HepG2 (cell line): ENCODE measurements at regions not wholly inside any gene's neighbourhood (a gene's known extent, or its start where the extent isn't known, plus 50 kb on each side); places are given as distances from the start of the nearest gene placed in this dataset.
A peak's percentile ranks its signal among the peaks of the same experiment; 100 is the strongest.

Experiments used
- AHR ChIP-seq: IDR thresholded peaks from 2 replicates; pipeline ENCODE4 v1.6.1; 2018; ENCODE audit warnings: missing genetic modification reagents, missing compliant biosample characterization
- ATF5 ChIP-seq: sonication (generic); formaldehyde crosslinking; IDR thresholded peaks from 2 replicates; pipeline ENCODE4 v1.4.0; 2020; ENCODE audit warnings: mild to moderate bottlenecking, low read depth, missing genetic modification reagents
- CHCHD3 ChIP-seq: sonication (generic); formaldehyde crosslinking; IDR thresholded peaks from 2 replicates; pipeline ENCODE4 v1.8.0; 2022; ENCODE audit warnings: mild to moderate bottlenecking, missing genetic modification reagents, moderate library complexity
- FLYWCH1 ChIP-seq: sonication (generic); formaldehyde crosslinking; IDR thresholded peaks from 2 replicates; pipeline ENCODE4 v1.8.1; 2023; ENCODE audit warnings: mild to moderate bottlenecking, missing genetic modification reagents
- GZF1 ChIP-seq: sonication (generic); formaldehyde crosslinking; IDR thresholded peaks from 2 replicates; pipeline ENCODE4 v1.5.1; 2020; ENCODE audit warnings: mild to moderate bottlenecking, missing genetic modification reagents
- HNF4A ChIP-seq: sonication (generic); formaldehyde crosslinking; IDR thresholded peaks from 2 replicates; pipeline ENCODE4 v1.4.0; 2020; ENCODE audit warnings: missing genetic modification reagents
- ISX ChIP-seq: sonication (generic); formaldehyde crosslinking; conservative IDR thresholded peaks from 2 replicates; pipeline ENCODE4 v1.5.0; 2020; ENCODE audit warnings: missing genetic modification reagents
- KDM3A ChIP-seq: IDR thresholded peaks from 2 replicates; pipeline ENCODE4 v1.6.1; 2018; ENCODE audit warnings: low read depth, missing compliant biosample characterization
- LCORL ChIP-seq, 2 experiments: fragments of 450-650 bp in 1 of 2; sonication (generic) in 1 of 2; formaldehyde crosslinking in 1 of 2; IDR thresholded peaks; 2 replicates each; pipeline versions ENCODE4 v1.5.0 to v1.6.1; 2017 to 2020; ENCODE audit warnings: antibody characterized with exemption in 1 of 2, missing genetic modification reagents in 1 of 2
- NFAT5 ChIP-seq: sonication (generic); formaldehyde crosslinking; IDR thresholded peaks from 2 replicates; pipeline ENCODE4 v1.4.0; 2020; ENCODE audit warnings: missing genetic modification reagents
- NR2F6 ChIP-seq, 2 experiments: IDR thresholded peaks; 2 replicates each; pipeline ENCODE4 v1.6.1; 2016; ENCODE audit warnings: antibody characterized with exemption in 1 of 2, mild to moderate bottlenecking in 1 of 2
- TBX3 ChIP-seq: fragments of 450-650 bp; IDR thresholded peaks from 2 replicates; pipeline ENCODE4 v1.6.1; 2017; ENCODE audit warnings: antibody characterized with exemption, mild to moderate bottlenecking, inconsistent platforms, borderline replicate concordance
- TRAFD1 ChIP-seq: sonication (generic); formaldehyde crosslinking; IDR thresholded peaks from 2 replicates; pipeline ENCODE4 v1.5.1; 2020; ENCODE audit warnings: missing genetic modification reagents, mild to moderate bottlenecking, borderline replicate concordance
- ZFP36L1 ChIP-seq: sonication (generic); formaldehyde crosslinking; IDR thresholded peaks from 2 replicates; pipeline ENCODE4 v1.8.0; 2022; ENCODE audit warnings: mild to moderate bottlenecking, missing genetic modification reagents, moderate library complexity
- ZFP41 ChIP-seq: sonication (generic); formaldehyde crosslinking; IDR thresholded peaks from 2 replicates; pipeline ENCODE4 v1.4.0; 2020; ENCODE audit warnings: mild to moderate bottlenecking, missing genetic modification reagents, borderline replicate concordance
- ZNF292 ChIP-seq: sonication (generic); formaldehyde crosslinking; IDR thresholded peaks from 2 replicates; pipeline ENCODE4 v1.8.1; 2022; ENCODE audit warnings: mild to moderate bottlenecking, low read depth, missing genetic modification reagents, borderline replicate concordance
- ZNF367 ChIP-seq: sonication (generic); formaldehyde crosslinking; IDR thresholded peaks from 2 replicates; pipeline ENCODE4 v1.4.0; 2020; ENCODE audit warnings: missing genetic modification reagents, borderline replicate concordance
- ZNF557 ChIP-seq: sonication (generic); formaldehyde crosslinking; IDR thresholded peaks from 2 replicates; pipeline ENCODE4 v1.4.0; 2020; ENCODE audit warnings: missing genetic modification reagents
- ZNF576 ChIP-seq: sonication (generic); formaldehyde crosslinking; IDR thresholded peaks from 2 replicates; pipeline ENCODE4 v1.4.0; 2020; ENCODE audit warnings: mild to moderate bottlenecking, missing genetic modification reagents
- ZNF607 ChIP-seq: sonication (generic); formaldehyde crosslinking; IDR thresholded peaks from 2 replicates; pipeline ENCODE4 v1.5.1; 2020; ENCODE audit warnings: missing genetic modification reagents, mild to moderate bottlenecking, borderline replicate concordance
- ZNF740 ChIP-seq: sonication (generic); formaldehyde crosslinking; IDR thresholded peaks from 2 replicates; pipeline ENCODE4 v1.4.0; 2020; ENCODE audit warnings: missing genetic modification reagents

- peak; percentile 90; the same call in 1 of the 2 replicates for TF ChIP-seq TRAFD1 (CRISPR knock-in tag)
- no peak for TF ChIP-seq ZNF576 (CRISPR knock-in tag)
- TF ChIP-seq ISX (CRISPR knock-in tag) = no peak
- TF ChIP-seq ZFP41 = no peak
- no peak for TF ChIP-seq CHCHD3
- TF ChIP-seq NFAT5 (CRISPR knock-in tag) = 0 out of 2 replicates have a peak, but pooled peaks have one; percentile 26
- no peak for TF ChIP-seq ATF5 (CRISPR knock-in tag)
- TF ChIP-seq NR2F6 (IDR thresholded peaks at IDR 0.05) = peak; percentile 96
- TF ChIP-seq NR2F6 (CRISPR knock-in tag; IDR thresholded peaks at IDR 0.05) = peak; percentile 86
- TF ChIP-seq AHR (CRISPR knock-in tag) = no peak; the same call in 1 of the 2 replicates
- peak; percentile 53; the same call in 1 of the 2 replicates for TF ChIP-seq KDM3A
- TF ChIP-seq TBX3 = peak; percentile 95
- no peak for TF ChIP-seq ZNF367
- no peak for TF ChIP-seq ZNF292
- TF ChIP-seq ZNF607 = no peak
- TF ChIP-seq ZFP36L1 (CRISPR knock-in tag) = peak; percentile 89
- TF ChIP-seq ZNF740 (CRISPR knock-in tag) = no peak
- TF ChIP-seq GZF1 = no peak
- TF ChIP-seq ZNF557 (CRISPR knock-in tag) = peak; percentile 77; the same call in 1 of the 2 replicates
- peak; percentile 81 for TF ChIP-seq LCORL (IDR thresholded peaks at IDR 0.05)
- TF ChIP-seq LCORL (CRISPR knock-in tag; IDR thresholded peaks at IDR 0.05) = peak; percentile 98
- TF ChIP-seq FLYWCH1 (CRISPR knock-in tag) = no peak
- peak; percentile 81 for TF ChIP-seq HNF4A (CRISPR knock-in tag)
Measured at GRCh38 chr10:30542001-30542894, 87.3 kb downstream of the LYZL2 start (continued).
